Lung (tissue), 11 donors: ENCODE measurements at regions not wholly inside any gene's neighbourhood (a gene's known extent, or its start where the extent isn't known, plus 50 kb on each side); places are given as distances from the start of the nearest gene placed in this dataset.

Source experiments
- ATAC-seq: fragments of 200-7000 bp; cut with Tn5 transposase; one replicate; pipeline ENCODE4 v1.9.1; 2020; ENCODE audit warnings: moderate number of reproducible peaks; ENCODE audit not compliant: insufficient read depth, low FRiP score
- DNase-seq, 3 donors: peaks; one replicate each; pipeline ENCODE4 v3.0.0-alpha.2; 2013 to 2017
- H3K27ac ChIP-seq, 2 donors: one replicate each; pipeline ENCODE4 v1.5.1; 2013; ENCODE audit warnings: mild to moderate bottlenecking in 2 of 2, moderate library complexity in 2 of 2, control low read depth in 1 of 2, inconsistent platforms in 1 of 2, low read depth in 1 of 2, low read length in 1 of 2
- H3K27me3 ChIP-seq, 3 donors: one replicate each; pipeline ENCODE4 v1.5.1; 2013; ENCODE audit warnings: low read length in 2 of 3; ENCODE audit not compliant: control insufficient read depth in 3 of 3, insufficient read depth in 3 of 3
- H3K36me3 ChIP-seq, 4 donors: one replicate each; pipeline ENCODE4 v1.5.1; 2013; ENCODE audit warnings: low read length in 4 of 4, mild to moderate bottlenecking in 1 of 4, moderate library complexity in 1 of 4; ENCODE audit not compliant: control insufficient read depth in 4 of 4, insufficient read depth in 4 of 4
- H3K4me1 ChIP-seq, 5 donors: one replicate each; pipeline ENCODE4 v1.5.1; 2013; ENCODE audit warnings: low read length in 5 of 5, mild to moderate bottlenecking in 2 of 5, moderate library complexity in 1 of 5; ENCODE audit not compliant: control insufficient read depth in 5 of 5, insufficient read depth in 5 of 5
- H3K4me3 ChIP-seq: one replicate; pipeline ENCODE4 v1.5.1; 2013; ENCODE audit warnings: mild to moderate bottlenecking, control low read depth, moderate library complexity
- H3K9ac ChIP-seq, 2 donors: one replicate each; pipeline ENCODE4 v1.5.1; 2013; ENCODE audit warnings: low read length in 2 of 2, control low read depth in 1 of 2; ENCODE audit not compliant: insufficient read depth in 1 of 2
- H3K9me3 ChIP-seq, 4 donors: one replicate each; pipeline ENCODE4 v1.5.1; 2013; ENCODE audit warnings: low read length in 3 of 4, mild to moderate bottlenecking in 1 of 4, moderate library complexity in 1 of 4; ENCODE audit not compliant: control insufficient read depth in 4 of 4, insufficient read depth in 3 of 4
- WGBS, 2 donors: extraction: QIAGEN DNeasy Blood & Tissue Kit; methylation state at CpG; one replicate each; pipeline ENCODE4 v1.1.7; 2013; 5-methylcytosine and 5-hydroxymethylcytosine counted together
- TF ChIP-seq, protein P1 (sequence below): IDR thresholded peaks from 2 replicates; pipeline ENCODE4 v1.5.1; 2012; ENCODE audit warnings: mild to moderate bottlenecking; ENCODE audit errors: control extremely low read depth, extremely low read depth
- donor health status: control.
- donor health status: control.
- donor health status: Bipolar disorder and iron deficiency.
- donor health status: healthy.
- donor health status: DM: yes; HTN: yes; CAD: no.

DNA sequence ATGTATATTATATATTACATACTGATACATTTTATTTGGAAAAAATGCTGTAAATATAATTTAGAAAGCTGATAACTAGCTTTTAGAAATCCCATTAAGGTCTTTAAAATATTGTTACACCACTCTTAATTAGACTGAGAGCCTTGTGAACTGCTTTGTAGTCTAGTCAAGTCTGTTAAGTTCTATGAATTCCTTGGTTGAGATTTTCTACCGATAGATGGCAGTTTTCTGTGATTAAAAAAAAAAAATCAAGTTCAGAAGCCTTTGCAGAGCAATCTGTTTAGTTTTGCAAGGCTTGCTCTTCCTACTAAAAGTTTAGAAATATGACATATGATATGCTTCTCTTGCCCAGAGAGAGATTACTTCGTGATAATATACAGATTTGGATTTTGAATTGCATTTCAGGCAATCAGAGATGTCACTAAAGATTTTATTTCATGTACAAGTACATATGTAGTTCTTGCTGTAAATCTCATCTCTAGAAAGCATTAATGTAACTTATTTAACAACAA, 60.4 kb upstream of the SLITRK3 start:
- WGBS, 2 donors = 49 to 66% methylated on average over 2 of the region's 2 CpGs
- no peak overlapping the region for H3K9ac ChIP-seq
- DNase-seq (peak in 2 of 3 donors; percentile 28 to 38), ATAC-seq (no peak)
- no peaks in the 10 kb centered on the region for H3K27me3 ChIP-seq
- H3K4me3 ChIP-seq = no peak overlapping the region
- H3K27ac ChIP-seq = no peak overlapping the region
- H3K4me1 ChIP-seq = peaks cover 0 to 6% (median 0%) of the 10 kb centered on the region in 5 donors
- TF ChIP-seq, protein P1, sequence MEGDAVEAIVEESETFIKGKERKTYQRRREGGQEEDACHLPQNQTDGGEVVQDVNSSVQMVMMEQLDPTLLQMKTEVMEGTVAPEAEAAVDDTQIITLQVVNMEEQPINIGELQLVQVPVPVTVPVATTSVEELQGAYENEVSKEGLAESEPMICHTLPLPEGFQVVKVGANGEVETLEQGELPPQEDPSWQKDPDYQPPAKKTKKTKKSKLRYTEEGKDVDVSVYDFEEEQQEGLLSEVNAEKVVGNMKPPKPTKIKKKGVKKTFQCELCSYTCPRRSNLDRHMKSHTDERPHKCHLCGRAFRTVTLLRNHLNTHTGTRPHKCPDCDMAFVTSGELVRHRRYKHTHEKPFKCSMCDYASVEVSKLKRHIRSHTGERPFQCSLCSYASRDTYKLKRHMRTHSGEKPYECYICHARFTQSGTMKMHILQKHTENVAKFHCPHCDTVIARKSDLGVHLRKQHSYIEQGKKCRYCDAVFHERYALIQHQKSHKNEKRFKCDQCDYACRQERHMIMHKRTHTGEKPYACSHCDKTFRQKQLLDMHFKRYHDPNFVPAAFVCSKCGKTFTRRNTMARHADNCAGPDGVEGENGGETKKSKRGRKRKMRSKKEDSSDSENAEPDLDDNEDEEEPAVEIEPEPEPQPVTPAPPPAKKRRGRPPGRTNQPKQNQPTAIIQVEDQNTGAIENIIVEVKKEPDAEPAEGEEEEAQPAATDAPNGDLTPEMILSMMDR = no peak
- no peaks in the 10 kb centered on the region for H3K9me3 ChIP-seq
- H3K36me3 ChIP-seq = no peaks in the 10 kb centered on the region

- Histone ChIP-seq H3K36me3 (no peaks in the 10 kb centered on the region), H3K27me3 (no peaks in the 10 kb centered on the region), H3K4me3 (no peak overlapping the region), H3K9ac (no peak overlapping the region), H3K27ac (no peak overlapping the region), H3K4me1 (peaks cover 0 to 6% (median 0%) of the 10 kb centered on the region in 5 donors), H3K9me3 (no peaks in the 10 kb centered on the region)
- ATAC-seq = peak; percentile 69
- 15 to 23% methylated on average over 1 of the region's 1 CpG for WGBS, 2 donors
- peak; percentile 24 to 74 (median 65) for DNase-seq
- TF ChIP-seq, protein P1 = no peak
Observed at GRCh38 chr3:165254812-165255211, 58.6 kb upstream of the SLITRK3 start.
